Keratinocyte (primary cell): ENCODE measurements at regions not wholly inside any gene's neighbourhood (a gene's known extent, or its start where the extent isn't known, plus 50 kb on each side); places are given as distances from the start of the nearest gene placed in this dataset.

ENCODE experiments used
- DNase-seq: peaks from one replicate; pipeline ENCODE4 v3.0.0-alpha.2; 2011; ENCODE audit warnings: low read depth, missing footprints, low spot score
- FAIRE-seq: peaks from 2 replicates; lab custom pipeline; 2011; peaks lifted over from hg19 to GRCh38; lab: Jason Lieb, UNC
- H2AFZ ChIP-seq: 2 replicates; pipeline ENCODE4 v1.6.0; 2012; ENCODE audit warnings: low read length, control low read depth, inconsistent platforms; ENCODE audit not compliant: control insufficient read depth
- H3K27ac ChIP-seq: 2 replicates; pipeline ENCODE4 v1.5.1; 2011; ENCODE audit warnings: low read length; ENCODE audit not compliant: control insufficient read depth, insufficient read depth
- H3K27me3 ChIP-seq: 3 replicates; pipeline ENCODE4 v1.6.0; 2011; ENCODE audit warnings: low read length; ENCODE audit not compliant: control insufficient read depth, insufficient read depth; ENCODE audit errors: extremely low read depth
- H3K36me3 ChIP-seq, 2 experiments: 2 replicates in 1 of 2; 3 replicates in 1 of 2; pipeline ENCODE4 v1.5.1; 2011; ENCODE audit warnings: low read length in 2 of 2, mild to moderate bottlenecking in 1 of 2; ENCODE audit not compliant: control insufficient read depth in 2 of 2, insufficient read depth in 2 of 2; ENCODE audit errors: extremely low read depth in 1 of 2
- H3K4me1 ChIP-seq: 3 replicates; pipeline ENCODE4 v1.5.1; 2011; ENCODE audit warnings: low read length; ENCODE audit not compliant: control insufficient read depth, insufficient read depth; ENCODE audit errors: extremely low read depth
- H3K4me2 ChIP-seq: 3 replicates; pipeline ENCODE4 v1.6.0; 2011; ENCODE audit warnings: low read depth, low read length; ENCODE audit not compliant: control insufficient read depth, insufficient read depth; ENCODE audit errors: extremely low read depth
- H3K4me3 ChIP-seq, 3 experiments: fragments of 200-600 bp in 1 of 3; sonication (generic) in 1 of 3; 2 replicates in 2 of 3; 3 replicates in 1 of 3; pipeline ENCODE4 v1.5.1; 2011 to 2016; ENCODE audit warnings: low read length in 3 of 3, mild to moderate bottlenecking in 3 of 3, control low read depth in 2 of 3, inconsistent platforms in 1 of 3, low read depth in 1 of 3, mixed read lengths in 1 of 3, mixed run types in 1 of 3, moderate library complexity in 1 of 3; ENCODE audit not compliant: control insufficient read depth in 2 of 3, insufficient read depth in 2 of 3; ENCODE audit errors: extremely low read depth in 1 of 3
- H3K79me2 ChIP-seq: 2 replicates; pipeline ENCODE4 v1.6.0; 2012; ENCODE audit warnings: low read length; ENCODE audit not compliant: control insufficient read depth, insufficient read depth
- H3K9ac ChIP-seq: 3 replicates; pipeline ENCODE4 v1.6.0; 2011; ENCODE audit warnings: low read length; ENCODE audit not compliant: control insufficient read depth, insufficient read depth; ENCODE audit errors: extremely low read depth
- H3K9me1 ChIP-seq: 3 replicates; pipeline ENCODE4 v1.6.0; 2011; ENCODE audit warnings: low read length; ENCODE audit not compliant: control insufficient read depth, insufficient read depth; ENCODE audit errors: extremely low read depth
- H3K9me3 ChIP-seq: 2 replicates; pipeline ENCODE4 v1.5.1; 2012; ENCODE audit warnings: low read depth, low read length; ENCODE audit not compliant: control insufficient read depth
- H4K20me1 ChIP-seq: 3 replicates; pipeline ENCODE4 v1.6.0; 2011; ENCODE audit warnings: low read length; ENCODE audit not compliant: control insufficient read depth, insufficient read depth; ENCODE audit errors: extremely low read depth
- CTCF ChIP-seq, 3 experiments: IDR thresholded peaks in 1 of 3; conservative IDR thresholded peaks in 1 of 3; optimal IDR thresholded peaks in 1 of 3; 2 replicates in 2 of 3; 3 replicates in 1 of 3; pipeline versions ENCODE3 to v1.5.1; 2011; ENCODE audit warnings: low read length in 3 of 3, mild to moderate bottlenecking in 3 of 3, moderate library complexity in 2 of 3, control low read depth in 1 of 3, inconsistent platforms in 1 of 3; ENCODE audit not compliant: insufficient read depth in 2 of 3; ENCODE audit errors: extremely low read depth in 1 of 3
- EZH2 ChIP-seq: IDR thresholded peaks from one replicate; pipeline ENCODE4 v1.6.1; 2012; ENCODE audit warnings: inconsistent platforms, mild to moderate bottlenecking, low read length, moderate library complexity
- dilution Hi-C: fragments of 300-500 bp; cut with MboI; formaldehyde crosslinking; loops from one replicate; pipeline ENCODE4 v1.7.0; 2020; ENCODE audit warnings: low sequenced_read_pairs; ENCODE audit not compliant: extremely low pct_ligation_motif_present

- Histone ChIP-seq H3K4me1 (peaks cover 3% of the 10 kb centered on the region), H2AFZ (no peak overlapping the region), H3K4me3 (no peak overlapping the region), H3K36me3 (no peaks in the 10 kb centered on the region), H3K9ac (no peak overlapping the region), H3K27me3 (no peaks in the 10 kb centered on the region), H3K9me1 (no peaks in the 10 kb centered on the region), H3K79me2 (no peaks in the 10 kb centered on the region), H3K4me2 (no peak overlapping the region), H3K9me3 (no peaks in the 10 kb centered on the region), H3K27ac (no peak overlapping the region), H4K20me1 (no peaks in the 10 kb centered on the region)
- TF ChIP-seq CTCF (optimal IDR thresholded peaks at IDR 0.05 in 1 of 3, IDR thresholded peaks at IDR 0.05 in 1 of 3, conservative IDR thresholded peaks at IDR 0.05 in 1 of 3; ENCODE audit: extremely low read depth in 1 of 3, insufficient read depth in 2 of 3, low read length in 3 of 3) (no peak), EZH2 (no peak)
- FAIRE-seq (no peak), DNase-seq (no peak)
- dilution Hi-C loops = no loop called here
Measured at GRCh38 chr6:14381829-14382677, 264.5 kb downstream of the CD83 start.

- dilution Hi-C loops = no loop called here
- TF ChIP-seq EZH2 (no peak), CTCF (optimal IDR thresholded peaks at IDR 0.05 in 1 of 3, IDR thresholded peaks at IDR 0.05 in 1 of 3, conservative IDR thresholded peaks at IDR 0.05 in 1 of 3; ENCODE audit: extremely low read depth in 1 of 3, insufficient read depth in 2 of 3, low read length in 3 of 3) (no peak)
- H3K4me2 ChIP-seq = no peak overlapping the region
- no peaks in the 10 kb centered on the region for H3K79me2 ChIP-seq
- no peaks in the 10 kb centered on the region for H3K9me1 ChIP-seq
- no peaks in the 10 kb centered on the region for H3K9me3 ChIP-seq
- no peak overlapping the region for H3K4me3 ChIP-seq
- DNase-seq = no peak
- H3K9ac ChIP-seq = no peak overlapping the region
- FAIRE-seq = no peak
- H3K4me1 ChIP-seq = peaks cover 3% of the 10 kb centered on the region
- no peaks in the 10 kb centered on the region for H4K20me1 ChIP-seq
- no peak overlapping the region for H3K27ac ChIP-seq
- no peaks in the 10 kb centered on the region for H3K36me3 ChIP-seq
- no peak overlapping the region for H2AFZ ChIP-seq
- no peaks in the 10 kb centered on the region for H3K27me3 ChIP-seq
Measured at GRCh38 chr6:14382678-14383236, 265.2 kb downstream of the CD83 start.
